SK-N-SH (cell line): ENCODE measurements at regions not wholly inside any gene's neighbourhood (a gene's known extent, or its start where the extent isn't known, plus 50 kb on each side); places are given as distances from the start of the nearest gene placed in this dataset.

Experiments used
- CTCF ChIA-PET: fragments of 300-600, 350-600 bp; formaldehyde crosslinking; extraction: SDS; loops from one replicate; lab custom pipeline; 2021; lab: Yijun Ruan, JAX
- POLR2A ChIA-PET: fragments of 350-600 bp; sonication (Branson Sonifier 250); formaldehyde crosslinking; extraction: SDS; loops from one replicate; lab custom pipeline; 2020; ENCODE audit warnings: antibody characterized with exemption, inconsistent platforms; lab: Yijun Ruan, JAX
- DNase-seq: peaks from one replicate; pipeline ENCODE4 v3.0.0; 2012
- H2AFZ ChIP-seq: fragments of 200-600 bp; sonication (generic); 2 replicates; pipeline ENCODE4 v1.8.1; 2016; ENCODE audit warnings: antibody characterized with exemption, mild to moderate bottlenecking, low read depth
- H3F3A ChIP-seq: fragments of 200-600 bp; sonication (generic); replicated peaks from 2 replicates; pipeline ENCODE3; 2016; ENCODE audit warnings: antibody characterized with exemption, mild to moderate bottlenecking; ENCODE audit not compliant: insufficient read depth
- H3K27ac ChIP-seq, 2 experiments: fragments of 200-500 bp in 1 of 2; fragments of 200-600 bp in 1 of 2; sonication (Bioruptor generic) in 1 of 2; sonication (generic), shearing (Covaris generic) in 1 of 2; 2 replicates each; pipeline versions ENCODE4 v1.5.1 to v1.6.1; 2014 to 2016; ENCODE audit warnings: low read depth in 2 of 2, inconsistent platforms in 1 of 2, low read length in 1 of 2, mild to moderate bottlenecking in 1 of 2, mixed read lengths in 1 of 2
- H3K27me3 ChIP-seq: fragments of 200-600 bp; sonication (generic), shearing (Covaris generic); 2 replicates; pipeline ENCODE4 v1.6.1; 2016; ENCODE audit warnings: mixed run types; ENCODE audit not compliant: insufficient read depth
- H3K36me3 ChIP-seq, 2 experiments: fragments of 200-500 bp in 1 of 2; fragments of 200-600 bp in 1 of 2; sonication (Bioruptor generic) in 1 of 2; sonication (generic) in 1 of 2; replicated peaks in 1 of 2; 2 replicates each; pipeline versions ENCODE3 to v1.5.1; 2014 to 2016; ENCODE audit warnings: low read length in 1 of 2, mild to moderate bottlenecking in 1 of 2; ENCODE audit not compliant: insufficient read depth in 2 of 2, control insufficient read depth in 1 of 2
- H3K4me1 ChIP-seq, 2 experiments: fragments of 200-500 bp in 1 of 2; fragments of 200-600 bp in 1 of 2; sonication (Bioruptor generic) in 1 of 2; sonication (generic), shearing (Covaris generic) in 1 of 2; 2 replicates each; pipeline versions ENCODE4 v1.5.1 to v1.6.1; 2014 to 2016; ENCODE audit warnings: low read depth in 1 of 2, low read length in 1 of 2, mixed run types in 1 of 2; ENCODE audit not compliant: insufficient read depth in 2 of 2, control insufficient read depth in 1 of 2
- H3K4me2 ChIP-seq: fragments of 200-600 bp; sonication (generic), shearing (Covaris generic); 2 replicates; pipeline ENCODE4 v1.6.1; 2017; ENCODE audit warnings: mixed run types
- H3K4me3 ChIP-seq, 2 experiments: fragments of 200-500 bp in 1 of 2; fragments of 200-600 bp in 1 of 2; sonication (Bioruptor generic) in 1 of 2; sonication (generic), shearing (Covaris generic) in 1 of 2; 2 replicates each; pipeline versions ENCODE4 v1.5.1 to v1.8.1; 2014 to 2016; ENCODE audit warnings: low read depth in 2 of 2, inconsistent platforms in 1 of 2, low read length in 1 of 2, mild to moderate bottlenecking in 1 of 2, mixed read lengths in 1 of 2, moderate library complexity in 1 of 2
- H3K79me2 ChIP-seq: fragments of 200-600 bp; sonication (generic); 2 replicates; pipeline ENCODE4 v1.8.1; 2017; ENCODE audit warnings: mild to moderate bottlenecking; ENCODE audit not compliant: insufficient read depth
- H3K9ac ChIP-seq: fragments of 200-600 bp; sonication (generic); 2 replicates; pipeline ENCODE4 v1.6.1; 2017; ENCODE audit warnings: mixed run types
- H3K9me2 ChIP-seq: fragments of 200-600 bp; sonication (generic); 2 replicates; pipeline ENCODE4 v1.6.1; 2017; ENCODE audit warnings: mixed run types
- H3K9me3 ChIP-seq: fragments of 200-600 bp; sonication (generic); 2 replicates; pipeline ENCODE4 v1.6.1; 2017; ENCODE audit warnings: mixed run types, mild to moderate bottlenecking, moderate library complexity
- H4K20me1 ChIP-seq: fragments of 200-600 bp; sonication (generic); 2 replicates; pipeline ENCODE4 v1.6.1; 2017; ENCODE audit warnings: mild to moderate bottlenecking, mixed run types; ENCODE audit not compliant: insufficient read depth
- FOSL2 ChIP-seq: IDR thresholded peaks from 2 replicates; pipeline ENCODE4 v1.4.0; 2012; ENCODE audit warnings: low read depth, mild to moderate bottlenecking, moderate library complexity, borderline replicate concordance
- GABPA ChIP-seq: IDR thresholded peaks from 2 replicates; pipeline ENCODE4 v1.4.0; 2012; ENCODE audit warnings: low read depth, mild to moderate bottlenecking
- MEF2A ChIP-seq: IDR thresholded peaks from 2 replicates; pipeline ENCODE4 v1.4.0; 2012; ENCODE audit warnings: low read depth, borderline replicate concordance
- NFIC ChIP-seq: IDR thresholded peaks from 2 replicates; pipeline ENCODE4 v1.4.0; 2012; ENCODE audit warnings: borderline replicate concordance
- NRF1 ChIP-seq: IDR thresholded peaks from 2 replicates; pipeline ENCODE4 v1.6.1; 2012; ENCODE audit warnings: low read depth, mild to moderate bottlenecking, low read length
- POLR2AphosphoS5 ChIP-seq: IDR thresholded peaks from 2 replicates; pipeline ENCODE4 v1.6.1; 2012; ENCODE audit warnings: low read depth, low read length
- RAD21 ChIP-seq: IDR thresholded peaks from 2 replicates; pipeline ENCODE4 v1.6.1; 2012; ENCODE audit warnings: mild to moderate bottlenecking, low read length
- SIN3A ChIP-seq: IDR thresholded peaks from 2 replicates; pipeline ENCODE4 v1.6.1; 2012; ENCODE audit warnings: low read depth, mild to moderate bottlenecking, low read length, moderate library complexity, borderline replicate concordance
- TEAD4 ChIP-seq: IDR thresholded peaks from 2 replicates; pipeline ENCODE4 v1.4.0; 2012; ENCODE audit warnings: mild to moderate bottlenecking, borderline replicate concordance; ENCODE audit not compliant: insufficient read depth
- WGBS: methylation state at CpG from one replicate; pipeline ENCODE4 v1.1.6; 2017; ENCODE audit warnings: low lambda C conversion rate; 5-methylcytosine and 5-hydroxymethylcytosine counted together
- TF ChIP-seq, protein P1 (sequence below): IDR thresholded peaks from 2 replicates; pipeline ENCODE4 v1.4.0; 2012; ENCODE audit warnings: low read depth
- TF ChIP-seq, protein P2 (sequence below): IDR thresholded peaks from 2 replicates; pipeline ENCODE4; 2012
- TF ChIP-seq, protein P3 (sequence below): fragments of 150-350 bp; IDR thresholded peaks from 2 replicates; pipeline ENCODE4 v1.6.1; 2017; ENCODE audit warnings: antibody characterized with exemption, low read length, low read depth, borderline replicate concordance

DNA sequence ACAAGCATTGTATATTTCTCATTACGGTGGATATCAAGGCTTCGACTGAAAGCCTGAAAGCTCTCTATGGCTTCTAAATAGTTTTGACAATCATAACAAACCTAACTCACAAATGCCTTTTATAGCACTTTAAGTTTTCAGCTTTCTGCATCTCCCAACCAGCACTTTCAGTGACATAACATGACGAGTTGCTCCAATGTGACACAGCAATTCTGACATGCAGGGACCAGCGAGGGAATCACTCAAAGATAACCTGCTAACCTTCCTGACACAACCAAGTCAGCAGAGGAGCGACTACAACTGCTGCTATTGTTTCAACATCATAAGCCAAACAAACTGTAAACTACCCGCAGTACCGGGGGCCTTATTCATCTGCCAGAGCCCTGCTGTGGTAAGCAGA, 95.7 kb upstream of the CDH20 start:
- no peak for DNase-seq
- Histone ChIP-seq H3K36me3 (no peaks in the 10 kb centered on the region), H3K9me3 (no peaks in the 10 kb centered on the region), H3F3A (no peaks in the 10 kb centered on the region), H3K27ac (no peak overlapping the region), H3K9ac (no peak overlapping the region), H3K4me3 (no peak overlapping the region), H4K20me1 (no peaks in the 10 kb centered on the region), H3K4me1 (no peaks in the 10 kb centered on the region)
- POLR2A ChIA-PET = no interaction called here
- CTCF ChIA-PET = no interaction called here
- TF ChIP-seq, protein P1, sequence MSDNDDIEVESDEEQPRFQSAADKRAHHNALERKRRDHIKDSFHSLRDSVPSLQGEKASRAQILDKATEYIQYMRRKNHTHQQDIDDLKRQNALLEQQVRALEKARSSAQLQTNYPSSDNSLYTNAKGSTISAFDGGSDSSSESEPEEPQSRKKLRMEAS = no peak
- TF ChIP-seq SIN3A (no peak), POLR2AphosphoS5 (no peak), NFIC (no peak)
- TF ChIP-seq, protein P2, sequence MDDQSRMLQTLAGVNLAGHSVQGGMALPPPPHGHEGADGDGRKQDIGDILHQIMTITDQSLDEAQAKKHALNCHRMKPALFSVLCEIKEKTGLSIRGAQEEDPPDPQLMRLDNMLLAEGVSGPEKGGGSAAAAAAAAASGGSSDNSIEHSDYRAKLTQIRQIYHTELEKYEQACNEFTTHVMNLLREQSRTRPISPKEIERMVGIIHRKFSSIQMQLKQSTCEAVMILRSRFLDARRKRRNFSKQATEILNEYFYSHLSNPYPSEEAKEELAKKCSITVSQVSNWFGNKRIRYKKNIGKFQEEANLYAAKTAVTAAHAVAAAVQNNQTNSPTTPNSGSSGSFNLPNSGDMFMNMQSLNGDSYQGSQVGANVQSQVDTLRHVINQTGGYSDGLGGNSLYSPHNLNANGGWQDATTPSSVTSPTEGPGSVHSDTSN = no peak
- TF ChIP-seq, all 33 proteins: peak for 0
- no peak overlapping the region for H2AFZ ChIP-seq
- WGBS = 53% methylated on average over 7 of the region's 7 CpGs
- H3K27me3 ChIP-seq = no peaks in the 10 kb centered on the region
- H3K79me2 ChIP-seq = no peaks in the 10 kb centered on the region
- no peak overlapping the region for H3K4me2 ChIP-seq
- H3K9me2 ChIP-seq = no peaks in the 10 kb centered on the region

DNA sequence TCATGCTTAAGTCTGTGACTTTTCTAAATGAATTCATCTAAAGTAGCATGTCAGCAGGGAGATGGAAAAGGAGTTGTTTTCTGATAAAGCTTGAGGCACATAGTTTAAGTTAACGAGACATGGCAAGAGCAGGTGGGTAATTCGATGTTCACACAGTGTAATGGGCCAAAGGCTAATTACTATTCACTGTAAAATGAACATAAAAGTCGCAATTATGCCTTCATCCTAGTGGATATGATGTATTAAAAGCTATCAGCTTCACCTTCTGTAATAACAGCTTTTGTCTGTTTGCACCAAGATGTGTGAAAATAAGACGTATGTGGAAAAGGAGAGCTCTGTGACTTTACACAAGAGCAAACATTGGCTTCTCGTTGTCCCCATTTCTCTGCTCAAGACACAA, 94.2 kb upstream of the CDH20 start:
- H3K4me3 ChIP-seq = no peak overlapping the region
- no peak overlapping the region for H3K27ac ChIP-seq
- H3K4me2 ChIP-seq = no peak overlapping the region
- ChIA-PET POLR2A (interaction anchor here (0.6 kb wide), 1 partner anchor 1373 kb away, joined by 3 read pairs; no protein-coding TSS in a partner anchor), CTCF (interaction anchor here (1.2 to 1.6 kb wide), 2 partner anchors 11 to 20 kb away, joined by 3 to 5 read pairs; no protein-coding TSS in a partner anchor)
- DNase-seq = no peak
- no peak overlapping the region for H2AFZ ChIP-seq
- H3K9me3 ChIP-seq = no peaks in the 10 kb centered on the region
- H3K9ac ChIP-seq = no peak overlapping the region
- no peaks in the 10 kb centered on the region for H3F3A ChIP-seq
- TF ChIP-seq, protein P3, sequence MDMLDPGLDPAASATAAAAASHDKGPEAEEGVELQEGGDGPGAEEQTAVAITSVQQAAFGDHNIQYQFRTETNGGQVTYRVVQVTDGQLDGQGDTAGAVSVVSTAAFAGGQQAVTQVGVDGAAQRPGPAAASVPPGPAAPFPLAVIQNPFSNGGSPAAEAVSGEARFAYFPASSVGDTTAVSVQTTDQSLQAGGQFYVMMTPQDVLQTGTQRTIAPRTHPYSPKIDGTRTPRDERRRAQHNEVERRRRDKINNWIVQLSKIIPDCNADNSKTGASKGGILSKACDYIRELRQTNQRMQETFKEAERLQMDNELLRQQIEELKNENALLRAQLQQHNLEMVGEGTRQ = no peak
- TF ChIP-seq TEAD4 = no peak
- no peak for TF ChIP-seq NRF1
- no peak for TF ChIP-seq FOSL2
- no peak for TF ChIP-seq POLR2AphosphoS5
- no peak for TF ChIP-seq NFIC
- no peak for TF ChIP-seq RAD21
- no peak for TF ChIP-seq GABPA
- TF ChIP-seq MEF2A = no peak
- H3K79me2 ChIP-seq = no peaks in the 10 kb centered on the region
- H3K36me3 ChIP-seq = no peaks in the 10 kb centered on the region
- H3K4me1 ChIP-seq = no peaks in the 10 kb centered on the region
- H3K9me2 ChIP-seq = no peaks in the 10 kb centered on the region
- WGBS = 39% methylated on average over 5 of the region's 5 CpGs
- H3K27me3 ChIP-seq = no peaks in the 10 kb centered on the region
- H4K20me1 ChIP-seq = no peaks in the 10 kb centered on the region
